GM12891 (cell line): ENCODE measurements at regions not wholly inside any gene's neighbourhood (a gene's known extent, or its start where the extent isn't known, plus 50 kb on each side); places are given as distances from the start of the nearest gene placed in this dataset.

Source experiments
- DNase-seq: peaks from one replicate; pipeline ENCODE4 v3.0.0; 2011; ENCODE audit warnings: low spot score; ENCODE audit not compliant: insufficient read length
- FAIRE-seq: peaks from 2 replicates; lab custom pipeline; 2011; peaks lifted over from hg19 to GRCh38; lab: Jason Lieb, UNC
- PAX5 ChIP-seq: IDR thresholded peaks from 2 replicates; pipeline ENCODE4 v1.6.1; 2011; ENCODE audit warnings: low read length, moderate library complexity, mild to moderate bottlenecking; ENCODE audit not compliant: insufficient read depth, severe bottlenecking
- POLR2A ChIP-seq: IDR thresholded peaks from 2 replicates; pipeline ENCODE4 v1.6.1; 2011; ENCODE audit warnings: low read depth, low read length, control low read depth
- POLR2AphosphoS5 ChIP-seq: IDR thresholded peaks from 2 replicates; pipeline ENCODE4 v1.6.1; 2011; ENCODE audit warnings: low read depth, low read length, control low read depth
- POU2F2 ChIP-seq: IDR thresholded peaks from 2 replicates; pipeline ENCODE4 v1.6.1; 2011; ENCODE audit warnings: low read depth, mild to moderate bottlenecking, control low read depth, low read length, moderate library complexity
- SPI1 ChIP-seq: IDR thresholded peaks from 2 replicates; pipeline ENCODE4 v1.6.1; 2011; ENCODE audit warnings: low read depth, low read length, control low read depth
- TAF1 ChIP-seq: IDR thresholded peaks from 2 replicates; pipeline ENCODE4 v1.6.1; 2011; ENCODE audit warnings: low read depth, low read length, control low read depth

DNA sequence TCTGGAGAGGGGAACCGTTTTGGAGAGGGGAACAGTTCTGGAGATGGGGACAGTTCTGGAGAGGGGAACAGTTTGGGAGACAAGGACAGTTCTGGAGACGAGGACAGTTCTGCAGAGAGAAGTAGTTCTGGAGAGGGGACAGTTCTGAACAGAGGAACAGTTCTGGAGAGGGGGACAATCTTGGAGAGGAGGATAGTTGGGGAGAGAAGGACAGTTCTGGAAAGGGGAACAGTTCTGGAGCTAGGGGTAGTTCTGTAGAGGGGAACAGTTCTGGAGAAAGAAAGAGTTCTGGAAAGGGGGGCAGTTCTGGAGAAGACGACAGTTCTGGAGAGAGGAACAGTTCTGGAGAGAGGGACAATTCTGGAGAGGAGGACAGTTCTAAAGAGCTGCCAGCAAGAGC, 745.9 kb downstream of the GALR1 start:
- FAIRE-seq (no peak), DNase-seq (no peak)
- TF ChIP-seq POLR2A (no peak), SPI1 (no peak)

DNA sequence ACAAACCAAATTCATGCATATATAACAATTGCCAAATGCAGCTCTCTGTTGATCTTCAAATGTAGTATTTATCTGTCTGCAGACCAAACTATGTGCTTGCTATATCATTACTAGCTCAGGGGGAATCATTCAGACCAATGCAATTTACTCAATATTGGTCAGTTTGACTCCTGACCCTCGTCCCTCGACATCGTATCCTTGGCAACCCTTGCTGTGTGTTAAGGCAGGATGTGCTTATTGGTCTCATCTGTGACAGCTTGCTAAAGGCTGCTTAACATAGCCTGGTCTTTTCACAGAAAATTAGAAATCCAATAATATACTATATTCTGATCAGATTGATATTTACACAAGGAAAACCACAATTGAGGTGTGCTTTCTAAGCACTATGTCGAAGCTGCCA, 747.1 kb downstream of the GALR1 start:
- no peak for TF ChIP-seq POLR2AphosphoS5
- TF ChIP-seq POLR2A, result no peak
- TF ChIP-seq PAX5, result no peak
- TF ChIP-seq POU2F2, result no peak
- no peak for TF ChIP-seq TAF1
- TF ChIP-seq SPI1, result no peak
- FAIRE-seq (no peak), DNase-seq (no peak)

DNA sequence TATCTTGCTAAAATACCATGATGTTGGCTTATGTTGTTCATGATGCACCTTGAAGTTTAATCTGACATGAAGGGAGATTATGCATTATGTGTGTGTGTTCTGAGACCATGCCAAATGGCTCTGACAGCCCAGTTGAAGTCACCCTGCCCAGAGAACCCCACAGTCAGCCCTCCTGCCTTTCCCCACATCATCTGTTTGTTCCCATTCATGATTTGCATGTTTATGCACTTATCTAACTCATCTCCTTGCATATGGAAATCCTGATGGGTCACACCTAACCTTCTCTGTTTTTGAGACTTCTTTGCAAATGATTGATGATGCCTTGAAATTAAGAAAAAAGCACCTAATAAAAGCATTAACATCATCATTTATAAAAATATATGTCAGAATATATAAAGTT, 752.2 kb downstream of the GALR1 start:
- FAIRE-seq (no peak), DNase-seq (no peak)
- TF ChIP-seq POU2F2 (no peak), POLR2AphosphoS5 (no peak), TAF1 (no peak), SPI1 (no peak), PAX5 (no peak), POLR2A (no peak)

DNA sequence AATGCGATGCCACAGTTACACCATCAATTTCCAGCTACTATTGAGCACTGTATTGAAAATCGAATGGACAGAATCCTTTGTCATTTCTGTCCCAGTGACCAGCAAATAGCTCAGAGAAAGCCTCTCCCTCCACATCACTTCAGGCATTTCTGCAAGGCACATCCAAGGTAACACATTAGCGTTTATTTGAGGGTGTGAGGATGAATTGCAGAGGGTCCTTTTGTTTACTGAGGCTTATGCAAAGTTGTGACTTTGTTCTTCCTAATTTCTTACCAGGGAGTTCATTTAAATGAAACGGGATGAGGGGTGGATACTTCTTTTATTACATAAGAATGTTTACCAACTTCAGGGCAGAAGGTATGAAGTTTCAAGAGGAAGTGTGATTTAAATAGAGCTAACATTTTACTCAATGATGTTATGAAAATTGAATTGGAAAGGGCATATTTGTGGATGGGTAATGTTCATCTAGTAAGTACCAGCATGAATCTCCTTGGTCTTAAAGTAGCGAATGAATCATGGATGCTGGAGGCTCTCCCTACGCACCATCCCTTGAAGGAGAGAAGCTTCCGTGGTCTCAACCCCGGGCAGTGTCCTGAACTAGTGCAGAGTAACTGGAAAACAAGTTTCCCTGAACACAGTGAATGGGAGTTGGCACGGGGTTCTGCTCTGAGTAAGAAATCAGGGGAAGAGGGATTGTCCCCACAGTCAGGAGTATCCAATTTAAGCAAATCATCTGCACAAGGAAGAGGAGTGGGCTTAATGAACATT, 756.5 kb downstream of the GALR1 start:
- FAIRE-seq, result no peak
- no peak for TF ChIP-seq TAF1
- TF ChIP-seq POU2F2, result no peak

DNA sequence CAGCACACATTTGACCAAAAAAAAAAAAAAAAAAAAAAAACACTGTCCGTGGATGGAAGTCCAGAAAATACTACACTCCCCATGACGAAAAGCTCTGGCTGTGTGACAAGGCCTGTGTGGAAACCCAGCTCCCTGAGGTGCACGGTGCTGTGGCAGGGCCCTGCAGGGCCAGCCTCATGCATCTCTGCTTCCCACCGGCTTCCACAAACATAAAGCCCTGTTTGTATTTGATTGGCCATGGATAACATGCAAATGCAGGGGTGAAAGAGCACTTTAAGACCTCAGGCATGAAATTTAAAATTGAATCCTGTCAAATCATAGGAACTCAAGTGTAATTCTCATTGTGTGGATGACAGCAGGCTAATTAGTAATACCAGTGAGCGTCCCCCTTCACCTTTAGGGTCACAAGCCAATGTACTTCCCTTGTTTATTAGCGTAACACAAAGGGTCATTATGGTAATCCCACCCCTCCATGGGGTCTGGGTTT, 757.2 kb downstream of the GALR1 start:
- no peak for DNase-seq
- no peak for TF ChIP-seq SPI1
- TF ChIP-seq POLR2A, result no peak
- no peak for TF ChIP-seq TAF1
- TF ChIP-seq POU2F2, result no peak
- TF ChIP-seq POLR2AphosphoS5, result no peak
- TF ChIP-seq PAX5, result no peak
- FAIRE-seq, result no peak

More for the DNA sequence above, 756.5 kb downstream of the GALR1 start:
- DNase-seq, result no peak

DNA sequence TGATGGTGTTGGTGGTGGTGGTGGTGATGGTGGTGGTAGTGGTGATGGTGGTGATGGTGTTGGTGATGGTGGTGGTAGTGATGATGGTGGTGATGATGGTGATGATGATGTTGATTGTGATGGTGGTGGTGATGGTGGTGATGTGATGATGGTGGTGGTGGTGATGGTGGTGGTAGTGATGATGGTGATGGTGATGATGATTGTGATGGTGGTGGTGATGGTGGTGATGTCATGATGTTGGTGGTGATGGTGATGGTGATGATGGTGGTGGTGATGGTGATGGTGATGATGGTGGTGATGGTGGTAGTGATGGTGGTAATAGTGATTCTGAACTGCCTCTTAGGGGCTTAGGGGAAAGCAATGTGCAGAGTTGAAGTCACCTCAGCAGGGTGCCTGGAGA, 760.7 kb downstream of the GALR1 start:
- TF ChIP-seq POLR2A (no peak), POLR2AphosphoS5 (no peak), PAX5 (no peak), SPI1 (no peak), TAF1 (no peak), POU2F2 (no peak)
- DNase-seq, result no peak
- no peak for FAIRE-seq

DNA sequence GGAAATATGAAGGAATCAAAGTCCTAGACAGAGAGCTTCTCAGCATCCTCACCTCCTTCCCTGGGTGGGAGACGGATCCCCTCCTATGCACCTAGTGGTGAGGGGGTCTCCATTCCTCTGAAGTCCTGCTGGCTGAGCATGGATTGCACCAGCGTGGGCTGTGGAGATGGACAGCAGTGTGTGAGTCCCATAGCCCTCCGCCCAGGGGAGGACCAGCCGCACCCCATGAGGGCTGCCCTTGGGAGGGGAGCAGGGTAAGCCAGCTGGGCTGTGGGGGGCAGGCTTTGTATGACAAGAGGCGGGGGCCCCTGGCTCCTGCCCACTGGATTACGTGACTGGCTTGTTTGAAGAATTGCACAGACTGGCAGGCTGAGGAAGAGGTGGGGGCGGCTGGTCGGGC, 768.2 kb downstream of the GALR1 start:
- DNase-seq (no peak), FAIRE-seq (no peak)
- TF ChIP-seq PAX5, result no peak
- no peak for TF ChIP-seq SPI1
- no peak for TF ChIP-seq POU2F2
- no peak for TF ChIP-seq POLR2AphosphoS5
- TF ChIP-seq TAF1, result no peak

DNA sequence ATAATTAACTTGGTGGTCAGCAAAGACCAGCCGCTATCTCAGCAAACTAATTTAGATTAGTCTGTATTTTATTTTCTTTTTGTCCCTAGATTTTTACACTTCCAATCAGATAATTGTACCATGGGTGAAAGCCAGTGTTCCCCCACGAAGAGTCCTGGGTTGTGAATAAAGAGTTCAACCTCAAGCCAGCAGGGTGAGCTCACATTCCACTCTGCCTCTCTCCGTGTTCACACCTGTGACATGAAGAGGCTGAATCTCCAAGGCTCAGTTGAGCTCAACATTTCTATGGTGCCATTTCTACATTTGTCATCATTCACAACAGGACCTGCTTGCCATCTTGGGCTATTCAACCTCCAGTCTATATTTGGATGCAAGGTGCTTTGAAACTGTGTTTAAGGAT, 771.5 kb downstream of the GALR1 start:
- FAIRE-seq (no peak), DNase-seq (no peak)
- TF ChIP-seq POLR2AphosphoS5 (no peak), POLR2A (no peak), SPI1 (no peak), POU2F2 (no peak), PAX5 (no peak), TAF1 (no peak)

DNA sequence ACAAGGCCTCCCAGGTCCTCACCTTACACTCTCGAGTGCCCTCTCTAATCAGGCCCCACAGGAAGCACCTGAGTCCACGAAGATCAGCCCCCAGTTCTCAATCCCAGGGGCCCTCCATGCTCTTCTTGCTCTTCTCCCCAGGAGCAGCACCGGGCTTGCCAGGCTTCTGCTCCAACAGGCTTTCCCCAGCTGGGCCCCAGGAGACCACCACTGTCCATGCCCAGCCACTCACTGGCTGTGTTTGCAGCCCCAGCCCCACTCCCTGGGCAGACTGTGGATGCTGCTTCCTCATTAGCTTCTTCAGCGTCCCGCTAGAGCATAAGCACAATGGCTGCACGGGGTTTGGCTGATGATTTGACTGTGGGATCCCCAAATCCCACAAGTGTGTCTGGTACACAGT, 781.9 kb downstream of the GALR1 start:
- no peak for FAIRE-seq
- TF ChIP-seq POLR2AphosphoS5 (no peak), SPI1 (no peak), POLR2A (no peak), POU2F2 (no peak), PAX5 (no peak), TAF1 (no peak)
- DNase-seq, result no peak

DNA sequence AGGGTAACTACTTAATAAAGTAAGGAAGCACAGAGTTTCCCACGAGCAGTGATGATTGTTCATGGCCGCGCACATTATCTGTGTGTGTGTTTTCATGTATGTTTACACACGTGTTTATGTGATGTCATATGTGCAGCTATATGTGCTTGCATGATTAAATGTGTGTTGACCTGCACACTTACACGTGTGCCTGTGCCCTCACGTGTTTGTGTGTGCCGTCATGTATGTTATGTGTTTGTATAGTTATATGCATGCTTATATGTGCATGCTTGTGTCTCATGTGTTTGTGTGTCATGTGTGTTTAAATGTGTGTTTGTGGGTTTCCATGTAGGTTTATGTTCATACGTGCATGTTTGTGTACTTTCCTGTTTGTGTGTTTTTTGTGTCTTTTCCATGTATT, 782.3 kb downstream of the GALR1 start:
- no peak for DNase-seq
- no peak for FAIRE-seq
- TF ChIP-seq TAF1 (no peak), POLR2AphosphoS5 (no peak), POU2F2 (no peak), SPI1 (no peak), PAX5 (no peak), POLR2A (no peak)
